Ovary (tissue), 3 donors: ENCODE measurements at regions not wholly inside any gene's neighbourhood (a gene's known extent, or its start where the extent isn't known, plus 50 kb on each side); places are given as distances from the start of the nearest gene placed in this dataset.
"Not testable (repeated sequence)": the region's sequence is repeated elsewhere in the genome, so short reads cannot be mapped to it uniquely, and the experiment has no call there.

ENCODE experiments used
- EP300 ChIP-seq: sonication (generic); formaldehyde crosslinking; IDR thresholded peaks from one replicate; pipeline ENCODE4 v1.6.1; 2017; ENCODE audit warnings: antibody characterized with exemption
- TF ChIP-seq, protein P1 (sequence below), 3 donors: fragments of 450-650 bp in 2 of 3; fragments of 200-600 bp in 1 of 3; IDR thresholded peaks; one replicate each; pipeline versions ENCODE4 v1.5.1 to v1.8.0; 2016 to 2022; ENCODE audit warnings: antibody characterized with exemption in 3 of 3, mild to moderate bottlenecking in 1 of 3
- donor health status: DM: no; HTN: no; CAD: no.

DNA sequence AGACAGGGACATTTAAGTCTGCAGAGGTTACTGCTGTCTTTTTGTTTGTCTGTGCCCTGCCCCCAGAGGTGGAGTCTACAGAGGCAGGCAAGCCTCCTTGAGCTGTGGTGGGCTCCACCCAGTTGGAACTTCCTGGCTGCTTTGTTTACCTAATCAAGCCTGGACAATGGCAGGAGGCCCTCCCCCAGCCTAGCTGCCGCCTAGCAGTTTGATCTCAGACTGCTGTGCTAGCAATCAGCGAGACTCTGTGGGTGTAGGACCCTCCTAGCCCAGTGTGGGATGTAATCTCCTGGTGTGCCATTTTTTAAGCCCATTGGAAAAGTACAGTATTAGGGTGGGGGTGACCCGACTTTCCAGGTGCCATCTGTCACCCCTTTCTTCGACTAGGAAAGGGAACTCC lies 272.6 kb downstream of the CXCL12 start:
- TF ChIP-seq, protein P1, sequence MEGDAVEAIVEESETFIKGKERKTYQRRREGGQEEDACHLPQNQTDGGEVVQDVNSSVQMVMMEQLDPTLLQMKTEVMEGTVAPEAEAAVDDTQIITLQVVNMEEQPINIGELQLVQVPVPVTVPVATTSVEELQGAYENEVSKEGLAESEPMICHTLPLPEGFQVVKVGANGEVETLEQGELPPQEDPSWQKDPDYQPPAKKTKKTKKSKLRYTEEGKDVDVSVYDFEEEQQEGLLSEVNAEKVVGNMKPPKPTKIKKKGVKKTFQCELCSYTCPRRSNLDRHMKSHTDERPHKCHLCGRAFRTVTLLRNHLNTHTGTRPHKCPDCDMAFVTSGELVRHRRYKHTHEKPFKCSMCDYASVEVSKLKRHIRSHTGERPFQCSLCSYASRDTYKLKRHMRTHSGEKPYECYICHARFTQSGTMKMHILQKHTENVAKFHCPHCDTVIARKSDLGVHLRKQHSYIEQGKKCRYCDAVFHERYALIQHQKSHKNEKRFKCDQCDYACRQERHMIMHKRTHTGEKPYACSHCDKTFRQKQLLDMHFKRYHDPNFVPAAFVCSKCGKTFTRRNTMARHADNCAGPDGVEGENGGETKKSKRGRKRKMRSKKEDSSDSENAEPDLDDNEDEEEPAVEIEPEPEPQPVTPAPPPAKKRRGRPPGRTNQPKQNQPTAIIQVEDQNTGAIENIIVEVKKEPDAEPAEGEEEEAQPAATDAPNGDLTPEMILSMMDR (IDR thresholded peaks at IDR 0.05): not testable (repeated sequence)
- TF ChIP-seq EP300: not testable (repeated sequence)
